ENCODE measurements at regions not wholly inside any gene's neighbourhood (a gene's known extent, or its start where the extent isn't known, plus 50 kb on each side); places are given as distances from the start of the nearest gene placed in this dataset.

GRCh38 chr12:114776731-114777442 lies 92.9 kb upstream of the TBX3 start:
- DNase-seq (ENCODE audit: low spot score): no peak
- Mint-ChIP-seq H3K36me3 (ENCODE audit: low read depth, unreplicated experiment) (no peaks in the 10 kb centered on the region), H3K27me3 (ENCODE audit: unreplicated experiment) (no peaks in the 10 kb centered on the region), H3K9me3 (ENCODE audit: unreplicated experiment) (no peaks in the 10 kb centered on the region), H3K4me3 (ENCODE audit: unreplicated experiment) (no peak overlapping the region), H3K27ac (ENCODE audit: unreplicated experiment) (no peak overlapping the region), H3K4me1 (ENCODE audit: unreplicated experiment) (no peaks in the 10 kb centered on the region)
- no peak for TF ChIP-seq CTCF (IDR thresholded peaks at IDR 0.05; ENCODE audit: unreplicated experiment)

GRCh38 chr12:114774699-114775098 lies 90.7 kb upstream of the TBX3 start:
- Mint-ChIP-seq H3K4me1 (ENCODE audit: unreplicated experiment) (no peaks in the 10 kb centered on the region), H3K9me3 (ENCODE audit: unreplicated experiment) (no peaks in the 10 kb centered on the region), H3K36me3 (ENCODE audit: low read depth, unreplicated experiment) (no peaks in the 10 kb centered on the region), H3K27ac (ENCODE audit: unreplicated experiment) (no peak overlapping the region), H3K4me3 (ENCODE audit: unreplicated experiment) (no peak overlapping the region), H3K27me3 (ENCODE audit: unreplicated experiment) (no peaks in the 10 kb centered on the region)
- no peak for TF ChIP-seq CTCF (IDR thresholded peaks at IDR 0.05; ENCODE audit: unreplicated experiment)
- DNase-seq (ENCODE audit: low spot score): no peak

- TF ChIP-seq CTCF (IDR thresholded peaks at IDR 0.05; ENCODE audit: unreplicated experiment): no peak
- Mint-ChIP-seq H3K4me3 (ENCODE audit: unreplicated experiment) (no peak overlapping the region), H3K36me3 (ENCODE audit: low read depth, unreplicated experiment) (no peaks in the 10 kb centered on the region), H3K9me3 (ENCODE audit: unreplicated experiment) (no peaks in the 10 kb centered on the region), H3K4me1 (ENCODE audit: unreplicated experiment) (no peaks in the 10 kb centered on the region), H3K27me3 (ENCODE audit: unreplicated experiment) (no peaks in the 10 kb centered on the region), H3K27ac (ENCODE audit: unreplicated experiment) (no peak overlapping the region)
- DNase-seq (ENCODE audit: low spot score): no peak
Measured at GRCh38 chr12:114774197-114774596, 90.2 kb upstream of the TBX3 start.

- TF ChIP-seq CTCF (IDR thresholded peaks at IDR 0.05; ENCODE audit: unreplicated experiment): no peak
- no peak overlapping the region for H3K4me3 Mint-ChIP-seq (ENCODE audit: unreplicated experiment)
- no peak overlapping the region for H3K27ac Mint-ChIP-seq (ENCODE audit: unreplicated experiment)
- H3K36me3 Mint-ChIP-seq (ENCODE audit: low read depth, unreplicated experiment): no peaks in the 10 kb centered on the region
- peaks cover 1% of the 10 kb centered on the region for H3K27me3 Mint-ChIP-seq (ENCODE audit: unreplicated experiment)
- H3K4me1 Mint-ChIP-seq (ENCODE audit: unreplicated experiment): no peaks in the 10 kb centered on the region
- DNase-seq (ENCODE audit: low spot score): no peak
- H3K9me3 Mint-ChIP-seq (ENCODE audit: unreplicated experiment): no peaks in the 10 kb centered on the region
Measured at GRCh38 chr12:114770323-114770722, 86.3 kb upstream of the TBX3 start.

- Mint-ChIP-seq H3K4me3 (ENCODE audit: unreplicated experiment) (no peak overlapping the region), H3K27ac (ENCODE audit: unreplicated experiment) (no peak overlapping the region), H3K36me3 (ENCODE audit: low read depth, unreplicated experiment) (no peaks in the 10 kb centered on the region), H3K27me3 (ENCODE audit: unreplicated experiment) (peaks cover 1% of the 10 kb centered on the region), H3K9me3 (ENCODE audit: unreplicated experiment) (no peaks in the 10 kb centered on the region), H3K4me1 (ENCODE audit: unreplicated experiment) (peaks cover 2% of the 10 kb centered on the region)
- no peak for DNase-seq (ENCODE audit: low spot score)
- TF ChIP-seq CTCF (IDR thresholded peaks at IDR 0.05; ENCODE audit: unreplicated experiment): no peak
Measured at GRCh38 chr12:114769634-114770033, 85.7 kb upstream of the TBX3 start.
